ENCODE measurements at regions not wholly inside any gene's neighbourhood (a gene's known extent, or its start where the extent isn't known, plus 50 kb on each side); places are given as distances from the start of the nearest gene placed in this dataset.

- TF ChIP-seq CTCF (IDR thresholded peaks at IDR 0.05; ENCODE audit: borderline replicate concordance, control extremely low read depth, extremely low read depth, insufficient read depth, missing control alignments) = no peak
- no peak for DNase-seq (ENCODE audit: low spot score)
- in situ Hi-C loops (cut with MboI; ENCODE audit: low sequenced_read_pairs, unreplicated experiment) = no loop called here
These were observed 328.2 kb upstream of the SHH start for GRCh38 chr7:156140447-156140846.

- no peak for TF ChIP-seq CTCF (IDR thresholded peaks at IDR 0.05; ENCODE audit: borderline replicate concordance, control extremely low read depth, extremely low read depth, insufficient read depth, missing control alignments)
- in situ Hi-C loops (cut with MboI; ENCODE audit: low sequenced_read_pairs, unreplicated experiment) = no loop called here
- DNase-seq (ENCODE audit: low spot score) = no peak
These were observed 327.4 kb upstream of the SHH start for GRCh38 chr7:156139633-156140032.

GRCh38 chr7:156139112-156139511, 326.8 kb upstream of the SHH start:
- DNase-seq (ENCODE audit: low spot score) = no peak
- in situ Hi-C loops (cut with MboI; ENCODE audit: low sequenced_read_pairs, unreplicated experiment) = no loop called here
- TF ChIP-seq CTCF (IDR thresholded peaks at IDR 0.05; ENCODE audit: borderline replicate concordance, control extremely low read depth, extremely low read depth, insufficient read depth, missing control alignments) = no peak

- TF ChIP-seq CTCF (IDR thresholded peaks at IDR 0.05; ENCODE audit: borderline replicate concordance, control extremely low read depth, extremely low read depth, insufficient read depth, missing control alignments) = no peak
- no peak for DNase-seq (ENCODE audit: low spot score)
- in situ Hi-C loops (cut with MboI; ENCODE audit: low sequenced_read_pairs, unreplicated experiment) = no loop called here
These were observed 319.6 kb upstream of the SHH start for GRCh38 chr7:156131881-156132280.

GRCh38 chr7:156129522-156129921, 317.3 kb upstream of the SHH start:
- in situ Hi-C loops (cut with MboI; ENCODE audit: low sequenced_read_pairs, unreplicated experiment) = no loop called here
- DNase-seq (ENCODE audit: low spot score) = no peak
- TF ChIP-seq CTCF (IDR thresholded peaks at IDR 0.05; ENCODE audit: borderline replicate concordance, control extremely low read depth, extremely low read depth, insufficient read depth, missing control alignments) = no peak

GRCh38 chr7:156128496-156128895, 316.2 kb upstream of the SHH start:
- DNase-seq (ENCODE audit: low spot score) = no peak
- in situ Hi-C loops (cut with MboI; ENCODE audit: low sequenced_read_pairs, unreplicated experiment) = no loop called here
- no peak for TF ChIP-seq CTCF (IDR thresholded peaks at IDR 0.05; ENCODE audit: borderline replicate concordance, control extremely low read depth, extremely low read depth, insufficient read depth, missing control alignments)
